Neural crest cell (in vitro differentiated cells): ENCODE measurements at regions not wholly inside any gene's neighbourhood (a gene's known extent, or its start where the extent isn't known, plus 50 kb on each side); places are given as distances from the start of the nearest gene placed in this dataset.
"Not testable (repeated sequence)": the region's sequence is repeated elsewhere in the genome, so short reads cannot be mapped to it uniquely, and the experiment has no call there.

ENCODE experiments used
- DNase-seq: peaks from one replicate; pipeline ENCODE4 v3.0.0; 2021; ENCODE audit warnings: low read depth, mixed read lengths, low spot score
- H3K27ac Mint-ChIP-seq: one replicate; pipeline ENCODE4 v1.8.0; 2021; ENCODE audit warnings: mild to moderate bottlenecking, mixed read lengths; ENCODE audit not compliant: unreplicated experiment
- H3K27me3 Mint-ChIP-seq: 2 replicates; pipeline ENCODE4 v1.8.0; 2021; ENCODE audit warnings: low read depth, mild to moderate bottlenecking, mixed read lengths
- H3K36me3 Mint-ChIP-seq: 2 replicates; pipeline ENCODE4 v1.8.0; 2021; ENCODE audit warnings: low read depth, mild to moderate bottlenecking, mixed read lengths
- H3K4me1 Mint-ChIP-seq: 2 replicates; pipeline ENCODE4 v1.8.0; 2021; ENCODE audit warnings: mixed read lengths
- H3K4me3 Mint-ChIP-seq: one replicate; pipeline ENCODE4 v1.8.0; 2021; ENCODE audit warnings: mild to moderate bottlenecking, mixed read lengths
- H3K9me3 Mint-ChIP-seq: 2 replicates; pipeline ENCODE4 v1.8.0; 2021; ENCODE audit warnings: mixed read lengths
- CTCF ChIP-seq: fragments of 200-600 bp; sonication (generic); conservative IDR thresholded peaks from 2 replicates; pipeline ENCODE4 v1.5.0; 2021; ENCODE audit warnings: antibody characterized with exemption, mild to moderate bottlenecking

- no peak overlapping the region for H3K4me3 Mint-ChIP-seq
- DNase-seq, result no peak
These were observed 371.8 kb upstream of the CHORDC1 start for GRCh38 chr11:90594658-90595057.

GRCh38 chr11:90593099-90593498, 370.2 kb upstream of the CHORDC1 start:
- H3K4me1 Mint-ChIP-seq, result no peaks in the 10 kb centered on the region
- H3K9me3 Mint-ChIP-seq, result no peaks in the 10 kb centered on the region
- no peak overlapping the region for H3K4me3 Mint-ChIP-seq
- no peak for TF ChIP-seq CTCF
- DNase-seq, result no peak
- no peaks in the 10 kb centered on the region for H3K36me3 Mint-ChIP-seq
- no peak overlapping the region for H3K27ac Mint-ChIP-seq
- H3K27me3 Mint-ChIP-seq, result no peaks in the 10 kb centered on the region

More at GRCh38 chr11:90594658-90595057, 371.8 kb upstream of the CHORDC1 start:
- no peaks in the 10 kb centered on the region for H3K27me3 Mint-ChIP-seq
- no peak for TF ChIP-seq CTCF
- no peak overlapping the region for H3K27ac Mint-ChIP-seq
- H3K36me3 Mint-ChIP-seq, result no peaks in the 10 kb centered on the region
- no peaks in the 10 kb centered on the region for H3K4me1 Mint-ChIP-seq
- H3K9me3 Mint-ChIP-seq, result no peaks in the 10 kb centered on the region

GRCh38 chr11:90590286-90590685, 367.4 kb upstream of the CHORDC1 start:
- Mint-ChIP-seq H3K27me3 (no peaks in the 10 kb centered on the region), H3K36me3 (no peaks in the 10 kb centered on the region), H3K9me3 (no peaks in the 10 kb centered on the region), H3K27ac (no peak overlapping the region), H3K4me3 (no peak overlapping the region), H3K4me1 (no peaks in the 10 kb centered on the region)
- no peak for DNase-seq
- TF ChIP-seq CTCF, result no peak

GRCh38 chr11:90589735-90590134, 366.9 kb upstream of the CHORDC1 start:
- Mint-ChIP-seq H3K36me3 (no peaks in the 10 kb centered on the region), H3K4me3 (no peak overlapping the region), H3K4me1 (no peaks in the 10 kb centered on the region), H3K27ac (no peak overlapping the region), H3K9me3 (no peaks in the 10 kb centered on the region), H3K27me3 (no peaks in the 10 kb centered on the region)
- no peak for TF ChIP-seq CTCF
- DNase-seq, result no peak

GRCh38 chr11:90587896-90588295, 365.0 kb upstream of the CHORDC1 start:
- Mint-ChIP-seq H3K4me3 (no peak overlapping the region), H3K27me3 (no peaks in the 10 kb centered on the region), H3K27ac (no peak overlapping the region), H3K4me1 (no peaks in the 10 kb centered on the region), H3K9me3 (no peaks in the 10 kb centered on the region), H3K36me3 (no peaks in the 10 kb centered on the region)
- DNase-seq, result no peak
- no peak for TF ChIP-seq CTCF

- no peak for DNase-seq
- TF ChIP-seq CTCF, result no peak
- no peaks in the 10 kb centered on the region for H3K4me1 Mint-ChIP-seq
- H3K27me3 Mint-ChIP-seq, result no peaks in the 10 kb centered on the region
- H3K36me3 Mint-ChIP-seq, result peaks cover 9% of the 10 kb centered on the region
- no peaks in the 10 kb centered on the region for H3K9me3 Mint-ChIP-seq
- H3K27ac Mint-ChIP-seq, result no peak overlapping the region
- H3K4me3 Mint-ChIP-seq, result no peak overlapping the region
These were observed 362.6 kb upstream of the CHORDC1 start for GRCh38 chr11:90585491-90585890.

- not testable (repeated sequence) for DNase-seq, H3K9me3 Mint-ChIP-seq, H3K4me1 Mint-ChIP-seq, H3K4me3 Mint-ChIP-seq, H3K27me3 Mint-ChIP-seq, H3K27ac Mint-ChIP-seq, H3K36me3 Mint-ChIP-seq
These were observed 360.1 kb upstream of the CHORDC1 start for GRCh38 chr11:90582999-90583398.
